CD14-positive monocyte (primary cell): ENCODE measurements at regions not wholly inside any gene's neighbourhood (a gene's known extent, or its start where the extent isn't known, plus 50 kb on each side); places are given as distances from the start of the nearest gene placed in this dataset.

Source experiments
- DNase-seq, 3 donors: peaks; one replicate each; pipeline ENCODE4 v3.0.0-alpha.2; 2011 to 2022
- H2AFZ ChIP-seq: 2 replicates; pipeline ENCODE4 v1.6.0; 2012; ENCODE audit warnings: mild to moderate bottlenecking, low read depth, low read length, inconsistent platforms; ENCODE audit not compliant: insufficient read depth, poor library complexity, severe bottlenecking
- H3K27ac ChIP-seq, 2 donors: 1 replicate in 1 of 2; 2 replicates in 1 of 2; pipeline ENCODE4 v1.5.1; 2012 to 2013; ENCODE audit warnings: low read length in 2 of 2, control low read depth in 1 of 2, inconsistent platforms in 1 of 2, low read depth in 1 of 2, mild to moderate bottlenecking in 1 of 2
- H3K27me3 ChIP-seq, 2 donors: one replicate each; pipeline versions ENCODE4 v1.6.0 to v1.6.1; 2011 to 2013; ENCODE audit warnings: low read length in 2 of 2; ENCODE audit not compliant: control insufficient read depth in 2 of 2, insufficient read depth in 2 of 2
- H3K36me3 ChIP-seq, 2 donors: replicated peaks in 1 of 2; 1 replicate in 1 of 2; 2 replicates in 1 of 2; pipeline versions ENCODE4 v1.5.1 to v1.6.1; 2012 to 2013; ENCODE audit warnings: low read length in 2 of 2, control low read depth in 1 of 2, inconsistent platforms in 1 of 2, mild to moderate bottlenecking in 1 of 2; ENCODE audit not compliant: insufficient read depth in 2 of 2, control insufficient read depth in 1 of 2
- H3K4me1 ChIP-seq, 2 donors: 1 replicate in 1 of 2; 2 replicates in 1 of 2; pipeline versions ENCODE4 v1.5.1 to v1.6.1; 2012 to 2013; ENCODE audit warnings: low read length in 2 of 2, control low read depth in 1 of 2, inconsistent platforms in 1 of 2, mild to moderate bottlenecking in 1 of 2, moderate library complexity in 1 of 2; ENCODE audit not compliant: insufficient read depth in 2 of 2, control insufficient read depth in 1 of 2
- H3K4me2 ChIP-seq: replicated peaks from 2 replicates; pipeline ENCODE3; 2012; ENCODE audit warnings: low read length, moderate library complexity, mild to moderate bottlenecking; ENCODE audit not compliant: poor library complexity, severe bottlenecking; ENCODE audit errors: extremely low read depth
- H3K4me3 ChIP-seq, 3 experiments: fragments of 200-600 bp in 1 of 3; sonication (generic) in 1 of 3; replicated peaks in 1 of 3; 1 replicate in 2 of 3; 2 replicates in 1 of 3; pipeline ENCODE4 v1.5.1; 2011 to 2013; ENCODE audit warnings: low read length in 3 of 3, mild to moderate bottlenecking in 3 of 3, control low read depth in 2 of 3, low read depth in 2 of 3, inconsistent platforms in 1 of 3, moderate library complexity in 1 of 3
- H3K79me2 ChIP-seq: 2 replicates; pipeline ENCODE4 v1.6.0; 2012; ENCODE audit warnings: mild to moderate bottlenecking, control low read depth, inconsistent platforms, low read length, moderate library complexity; ENCODE audit not compliant: insufficient read depth
- H3K9ac ChIP-seq: 2 replicates; pipeline ENCODE4 v1.6.0; 2017; ENCODE audit warnings: low read length, mild to moderate bottlenecking; ENCODE audit not compliant: insufficient read depth, poor library complexity, severe bottlenecking
- H3K9me3 ChIP-seq, 2 donors: replicated peaks in 1 of 2; 1 replicate in 1 of 2; 2 replicates in 1 of 2; pipeline versions ENCODE4 v1.5.1 to v1.6.1; 2012 to 2013; ENCODE audit warnings: low read length in 2 of 2, control low read depth in 1 of 2; ENCODE audit not compliant: control insufficient read depth in 1 of 2, insufficient read depth in 1 of 2
- H4K20me1 ChIP-seq: 2 replicates; pipeline ENCODE4 v1.6.0; 2012; ENCODE audit warnings: mild to moderate bottlenecking, low read length, control low read depth, moderate library complexity; ENCODE audit not compliant: insufficient read depth
- H3K27ac Mint-ChIP-seq, 7 donors: one replicate each; pipeline ENCODE4 v1.8.0; 2020; ENCODE audit warnings: mild to moderate bottlenecking in 7 of 7, mixed read lengths in 7 of 7, moderate library complexity in 6 of 7, inconsistent platforms in 2 of 7
- H3K27me3 Mint-ChIP-seq, 3 donors: one replicate each; pipeline ENCODE4 v1.8.0; 2021 to 2022; ENCODE audit warnings: low read depth in 3 of 3, mild to moderate bottlenecking in 3 of 3, mixed read lengths in 3 of 3, moderate library complexity in 3 of 3, inconsistent platforms in 1 of 3
- H3K36me3 Mint-ChIP-seq, 2 donors: one replicate each; pipeline ENCODE4 v1.8.0; 2020; ENCODE audit warnings: mixed read lengths in 2 of 2, inconsistent platforms in 1 of 2, mild to moderate bottlenecking in 1 of 2
- H3K4me1 Mint-ChIP-seq: one replicate; pipeline ENCODE4 v1.8.0; 2020; ENCODE audit warnings: mild to moderate bottlenecking, mixed read lengths
- H3K4me3 Mint-ChIP-seq, 2 donors: one replicate each; pipeline ENCODE4 v1.8.0; 2020; ENCODE audit warnings: mild to moderate bottlenecking in 2 of 2, mixed read lengths in 2 of 2, moderate library complexity in 1 of 2
- H3K9me3 Mint-ChIP-seq, 7 donors: one replicate each; pipeline ENCODE4 v1.8.0; 2020 to 2022; ENCODE audit warnings: mixed read lengths in 7 of 7, mild to moderate bottlenecking in 6 of 7, moderate library complexity in 6 of 7, inconsistent platforms in 2 of 7
- WGBS: methylation state at CpG from one replicate; pipeline ENCODE4 v1.1.5; 2013; ENCODE audit warnings: missing lambda C conversion rate; ENCODE audit not compliant: insufficient coverage; 5-methylcytosine and 5-hydroxymethylcytosine counted together
- intact Hi-C, 2 donors: fragments of 100-400 bp; cut with micrococcal nuclease; formaldehyde crosslinking; loops; one replicate each; pipeline versions ENCODE4 v1.15.0 to v1.15.1; 2023
- TF ChIP-seq, protein P1 (sequence below): fragments of 200-600 bp; IDR thresholded peaks from one replicate; pipeline ENCODE4 v1.8.0; 2022; ENCODE audit warnings: antibody characterized with exemption, mild to moderate bottlenecking

DNA sequence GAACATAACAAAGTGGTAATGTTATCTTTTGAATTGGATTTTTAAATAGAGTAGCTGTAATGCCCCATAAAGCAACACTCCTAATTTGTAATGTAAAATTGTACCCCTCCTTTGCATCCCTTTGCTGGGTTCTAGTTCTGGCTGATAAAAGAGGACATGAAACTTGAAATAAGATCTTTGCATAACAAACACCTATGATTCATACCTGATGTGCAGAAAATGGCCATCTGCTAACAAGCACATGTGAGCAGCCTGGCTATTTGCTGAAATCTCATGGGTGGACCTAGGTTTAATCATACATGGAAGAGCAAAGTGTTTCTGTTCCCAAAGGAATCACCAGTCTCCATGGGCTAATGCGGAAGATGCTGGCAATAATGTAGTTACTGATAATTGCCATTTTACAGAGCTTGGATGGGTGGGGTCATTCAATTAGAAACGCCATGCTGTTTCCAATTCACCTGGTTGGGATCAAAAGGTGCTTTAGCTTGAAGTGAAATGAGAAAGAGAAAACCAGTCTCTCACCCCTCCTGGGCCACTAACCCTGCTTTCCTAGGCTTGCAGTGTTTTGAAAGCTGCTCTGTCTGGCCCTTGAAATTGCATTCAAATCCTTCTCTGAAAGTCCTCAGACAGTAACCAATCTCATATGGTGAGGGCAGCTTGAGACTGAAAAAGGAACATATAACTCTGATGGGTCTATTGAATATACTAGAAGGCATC, 585.1 kb downstream of the TLE4 start:
- Mint-ChIP-seq H3K4me1 (no peaks in the 10 kb centered on the region), H3K4me3 (no peak overlapping the region)
- intact Hi-C loops, result no loop called here

DNA sequence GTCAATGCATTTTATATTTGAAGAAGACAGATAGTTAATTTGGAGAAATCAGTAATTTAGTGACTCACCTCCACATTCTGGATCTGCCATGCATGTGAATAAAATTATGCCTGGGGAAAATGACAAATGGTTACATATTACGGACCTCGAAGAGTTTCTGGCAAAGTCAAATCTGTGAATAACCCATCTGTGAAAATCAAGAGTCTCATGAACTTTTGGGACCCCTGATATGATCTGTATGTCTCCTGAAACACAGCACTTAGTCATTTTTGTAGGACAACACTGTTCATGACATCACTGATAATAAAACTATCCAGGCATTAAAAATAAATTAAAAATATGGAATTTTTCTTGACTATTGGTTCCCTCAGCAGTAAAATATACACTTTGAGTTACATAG, 584.5 kb downstream of the TLE4 start:
- Mint-ChIP-seq H3K27me3 (no peaks in the 10 kb centered on the region), H3K4me3 (no peak overlapping the region), H3K27ac (no peak overlapping the region), H3K4me1 (no peaks in the 10 kb centered on the region), H3K9me3 (peaks cover 0 to 9% (median 2%) of the 10 kb centered on the region in 7 donors), H3K36me3 (no peaks in the 10 kb centered on the region)
- H3K4me3 ChIP-seq, result no peak overlapping the region
- H3K9me3 ChIP-seq, result no peaks in the 10 kb centered on the region
- H3K4me1 ChIP-seq, result no peaks in the 10 kb centered on the region
- H4K20me1 ChIP-seq, result no peaks in the 10 kb centered on the region
- no peak for DNase-seq
- TF ChIP-seq, protein P1, sequence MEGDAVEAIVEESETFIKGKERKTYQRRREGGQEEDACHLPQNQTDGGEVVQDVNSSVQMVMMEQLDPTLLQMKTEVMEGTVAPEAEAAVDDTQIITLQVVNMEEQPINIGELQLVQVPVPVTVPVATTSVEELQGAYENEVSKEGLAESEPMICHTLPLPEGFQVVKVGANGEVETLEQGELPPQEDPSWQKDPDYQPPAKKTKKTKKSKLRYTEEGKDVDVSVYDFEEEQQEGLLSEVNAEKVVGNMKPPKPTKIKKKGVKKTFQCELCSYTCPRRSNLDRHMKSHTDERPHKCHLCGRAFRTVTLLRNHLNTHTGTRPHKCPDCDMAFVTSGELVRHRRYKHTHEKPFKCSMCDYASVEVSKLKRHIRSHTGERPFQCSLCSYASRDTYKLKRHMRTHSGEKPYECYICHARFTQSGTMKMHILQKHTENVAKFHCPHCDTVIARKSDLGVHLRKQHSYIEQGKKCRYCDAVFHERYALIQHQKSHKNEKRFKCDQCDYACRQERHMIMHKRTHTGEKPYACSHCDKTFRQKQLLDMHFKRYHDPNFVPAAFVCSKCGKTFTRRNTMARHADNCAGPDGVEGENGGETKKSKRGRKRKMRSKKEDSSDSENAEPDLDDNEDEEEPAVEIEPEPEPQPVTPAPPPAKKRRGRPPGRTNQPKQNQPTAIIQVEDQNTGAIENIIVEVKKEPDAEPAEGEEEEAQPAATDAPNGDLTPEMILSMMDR, result no peak
- WGBS, result 90% methylated on average over 2 of the region's 2 CpGs
- H3K79me2 ChIP-seq, result no peaks in the 10 kb centered on the region
- H3K27me3 ChIP-seq, result no peaks in the 10 kb centered on the region
- intact Hi-C loops, result no loop called here
- H3K36me3 ChIP-seq, result no peaks in the 10 kb centered on the region
- H3K9ac ChIP-seq, result no peak overlapping the region
- H3K4me2 ChIP-seq, result no peak overlapping the region
- no peak overlapping the region for H3K27ac ChIP-seq
- H2AFZ ChIP-seq, result no peak overlapping the region

More for the DNA sequence above, 585.1 kb downstream of the TLE4 start:
- no peak overlapping the region for H3K4me2 ChIP-seq
- no peaks in the 10 kb centered on the region for H3K36me3 ChIP-seq
- H3K27ac ChIP-seq, result no peak overlapping the region
- Mint-ChIP-seq H3K27ac (no peak overlapping the region), H3K27me3 (no peaks in the 10 kb centered on the region), H3K9me3 (peaks cover 0 to 8% (median 2%) of the 10 kb centered on the region in 7 donors), H3K36me3 (no peaks in the 10 kb centered on the region)
- WGBS, result 100% methylated on average over 1 of the region's 2 CpGs
- TF ChIP-seq, protein P1, result no peak
- no peaks in the 10 kb centered on the region for H4K20me1 ChIP-seq
- H3K79me2 ChIP-seq, result no peaks in the 10 kb centered on the region
- H3K4me1 ChIP-seq, result no peaks in the 10 kb centered on the region
- DNase-seq, result no peak
- H3K4me3 ChIP-seq, result no peak overlapping the region
- no peak overlapping the region for H2AFZ ChIP-seq
- H3K9ac ChIP-seq, result no peak overlapping the region
- no peaks in the 10 kb centered on the region for H3K27me3 ChIP-seq
- H3K9me3 ChIP-seq, result no peaks in the 10 kb centered on the region
